IMR-90 (cell line): ENCODE measurements at regions not wholly inside any gene's neighbourhood (a gene's known extent, or its start where the extent isn't known, plus 50 kb on each side); places are given as distances from the start of the nearest gene placed in this dataset.

Source experiments
- ATAC-seq: fragments of 200-7000 bp; cut with Tn5 transposase; 2 replicates; pipeline ENCODE4 v1.9.1; 2020; ENCODE audit warnings: low read depth, mild to moderate bottlenecking, moderate library complexity
- BruUV-seq: library from RNA; stranded (reverse); fragments of 400-500 nt; replicated peaks from 2 replicates; lab custom pipeline; 2021; lab: Mats Ljungman, UMichigan
- CTCF ChIA-PET: fragments of 300-600 bp; formaldehyde crosslinking; extraction: SDS; loops from one replicate; lab custom pipeline; 2021; ENCODE audit warnings: antibody characterized with exemption; lab: Yijun Ruan, JAX
- POLR2A ChIA-PET: fragments of 300-600 bp; sonication (Branson Sonifier 250); formaldehyde crosslinking; loops from one replicate; lab custom pipeline; 2022; ENCODE audit warnings: antibody characterized with exemption; ENCODE audit not compliant: unreplicated experiment; lab: Charles Lee
- DNase-seq: peaks from one replicate; pipeline ENCODE4 v3.0.0; 2013
- H2AFZ ChIP-seq: replicated peaks from 2 replicates; pipeline ENCODE3; 2013; ENCODE audit warnings: low read length, mild to moderate bottlenecking; ENCODE audit not compliant: poor library complexity
- H2AK5ac ChIP-seq: 2 replicates; pipeline ENCODE4 v1.6.1; 2013; ENCODE audit warnings: low read depth, low read length, inconsistent platforms
- H2AK9ac ChIP-seq: replicated peaks from 2 replicates; pipeline ENCODE3; 2013; ENCODE audit warnings: mild to moderate bottlenecking, low read depth, low read length, moderate library complexity; ENCODE audit not compliant: poor library complexity
- H2BK120ac ChIP-seq: 2 replicates; pipeline ENCODE4 v1.6.1; 2013; ENCODE audit warnings: low read depth, low read length, inconsistent platforms
- H2BK15ac ChIP-seq: 3 replicates; pipeline ENCODE4 v1.6.1; 2013; ENCODE audit warnings: low read depth, low read length, inconsistent platforms
- H2BK20ac ChIP-seq: 2 replicates; pipeline ENCODE4 v1.6.1; 2013; ENCODE audit warnings: low read depth, mild to moderate bottlenecking, inconsistent platforms, low read length, moderate library complexity
- H2BK5ac ChIP-seq: 2 replicates; pipeline ENCODE4 v1.6.1; 2013; ENCODE audit warnings: mild to moderate bottlenecking, low read depth, low read length, inconsistent platforms; ENCODE audit not compliant: poor library complexity, severe bottlenecking
- H3K14ac ChIP-seq: replicated peaks from 2 replicates; pipeline ENCODE4 v1.6.1; 2013; ENCODE audit warnings: low read depth, low read length, inconsistent platforms
- H3K18ac ChIP-seq: 2 replicates; pipeline ENCODE4 v1.6.1; 2013; ENCODE audit warnings: low read depth, low read length, control low read depth
- H3K23ac ChIP-seq: 2 replicates; pipeline ENCODE4 v1.6.1; 2013; ENCODE audit warnings: low read depth, low read length, inconsistent platforms
- H3K27ac ChIP-seq: 2 replicates; pipeline ENCODE4 v1.5.1; 2013; ENCODE audit warnings: mild to moderate bottlenecking, control low read depth, low read length; ENCODE audit not compliant: insufficient read depth
- H3K27me3 ChIP-seq: 2 replicates; pipeline ENCODE4 v1.6.1; 2013; ENCODE audit warnings: low read length; ENCODE audit not compliant: control insufficient read depth, insufficient read depth
- H3K36me3 ChIP-seq: 2 replicates; pipeline ENCODE4 v1.6.1; 2013; ENCODE audit warnings: low read length, mixed read lengths; ENCODE audit not compliant: control insufficient read depth, insufficient read depth
- H3K4ac ChIP-seq: 2 replicates; pipeline ENCODE4 v1.6.1; 2013; ENCODE audit warnings: low read depth, low read length, inconsistent platforms
- H3K4me1 ChIP-seq: 2 replicates; pipeline ENCODE4 v1.6.1; 2013; ENCODE audit warnings: low read length, mixed read lengths; ENCODE audit not compliant: control insufficient read depth, insufficient read depth
- H3K4me2 ChIP-seq: 2 replicates; pipeline ENCODE4 v1.6.1; 2013; ENCODE audit warnings: low read depth, mild to moderate bottlenecking, control low read depth, low read length, moderate library complexity
- H3K4me3 ChIP-seq: 2 replicates; pipeline ENCODE4 v1.5.1; 2013; ENCODE audit warnings: low read depth, mild to moderate bottlenecking, control low read depth, low read length, moderate library complexity; ENCODE audit not compliant: insufficient read depth
- H3K56ac ChIP-seq: 2 replicates; pipeline ENCODE4 v1.6.1; 2013; ENCODE audit warnings: low read length, inconsistent platforms; ENCODE audit not compliant: insufficient read depth; ENCODE audit errors: extremely low read depth
- H3K79me1 ChIP-seq, 2 experiments: 2 replicates each; pipeline ENCODE4 v1.6.1; 2013; ENCODE audit warnings: low read length in 2 of 2, inconsistent platforms in 1 of 2, low read depth in 1 of 2
- H3K9ac ChIP-seq: 2 replicates; pipeline ENCODE4 v1.6.1; 2013; ENCODE audit warnings: low read depth, low read length, control low read depth
- H3K9me1 ChIP-seq: 2 replicates; pipeline ENCODE4 v1.6.1; 2013; ENCODE audit warnings: low read length, inconsistent platforms; ENCODE audit not compliant: insufficient read depth
- H3K9me3 ChIP-seq: 2 replicates; pipeline ENCODE4 v1.6.1; 2013; ENCODE audit warnings: low read length; ENCODE audit not compliant: control insufficient read depth, insufficient read depth
- H4K20me1 ChIP-seq: 2 replicates; pipeline ENCODE4 v1.6.1; 2013; ENCODE audit warnings: low read length, inconsistent platforms; ENCODE audit not compliant: insufficient read depth
- H4K5ac ChIP-seq: 2 replicates; pipeline ENCODE4 v1.6.1; 2013; ENCODE audit warnings: mild to moderate bottlenecking, low read depth, low read length, control low read depth
- H4K8ac ChIP-seq, 2 experiments: 2 replicates each; pipeline ENCODE4 v1.6.1; 2013; ENCODE audit warnings: low read depth in 2 of 2, low read length in 2 of 2, control low read depth in 1 of 2, inconsistent platforms in 1 of 2
- H4K91ac ChIP-seq: 2 replicates; pipeline ENCODE4 v1.6.1; 2013; ENCODE audit warnings: low read depth, low read length, inconsistent platforms; ENCODE audit not compliant: insufficient read depth
- NFE2L2 ChIP-seq: fragments of 150-350 bp; IDR thresholded peaks from 2 replicates; pipeline ENCODE4 v1.6.1; 2016; ENCODE audit warnings: low read depth, mild to moderate bottlenecking, low read length
- RCOR1 ChIP-seq: IDR thresholded peaks from 2 replicates; pipeline ENCODE4 v1.6.1; 2012; ENCODE audit warnings: mild to moderate bottlenecking, low read length, improper control_type of control experiment; ENCODE audit not compliant: insufficient replicate concordance
- WGBS, 2 experiments: methylation state at CpG; one replicate each; pipeline versions ENCODE4 v1.1.5 to v1.1.7; 2013; ENCODE audit warnings: missing lambda C conversion rate in 2 of 2; ENCODE audit not compliant: insufficient read length in 1 of 2; ENCODE audit errors: extremely low coverage in 2 of 2; 5-methylcytosine and 5-hydroxymethylcytosine counted together
- dilution Hi-C: fragments of 300-500 bp; cut with HindIII; formaldehyde crosslinking; loops from one replicate; pipeline ENCODE4 v1.14.3; 2018; ENCODE audit warnings: low sequenced_read_pairs; ENCODE audit not compliant: unreplicated experiment
- in situ Hi-C: fragments of 300-500 bp; cut with MboI; formaldehyde crosslinking; loops from 3 replicates; pipeline ENCODE4 v1.14.3; 2019; ENCODE audit warnings: low sequenced_read_pairs, inconsistent platforms, mixed read lengths
- intact Hi-C: fragments of 100-400 bp; cut with micrococcal nuclease; formaldehyde crosslinking; loops from 2 replicates; pipeline ENCODE4 v1.10.0; 2022

GRCh38 chr18:51498085-51498855, 300.8 kb upstream of the MEX3C start:
- Histone ChIP-seq H2BK15ac (no peak overlapping the region), H3K79me1 (no peaks in the 10 kb centered on the region), H3K18ac (no peak overlapping the region), H3K4me1 (no peaks in the 10 kb centered on the region), H3K14ac (no peak overlapping the region), H4K91ac (no peak overlapping the region), H3K36me3 (no peaks in the 10 kb centered on the region), H4K5ac (no peak overlapping the region), H2BK5ac (no peak overlapping the region), H2AFZ (no peak overlapping the region), H4K20me1 (no peaks in the 10 kb centered on the region), H2AK9ac (no peak overlapping the region), H3K9ac (no peak overlapping the region), H3K9me1 (no peaks in the 10 kb centered on the region), H4K8ac (no peak overlapping the region), H3K27ac (no peak overlapping the region), H3K4ac (no peak overlapping the region), H3K4me3 (no peak overlapping the region), H2BK120ac (no peak overlapping the region), H3K23ac (no peak overlapping the region), H2BK20ac (no peak overlapping the region), H3K4me2 (no peak overlapping the region), H3K56ac (no peak overlapping the region), H3K9me3 (peaks cover 11% of the 10 kb centered on the region), H3K27me3 (no peaks in the 10 kb centered on the region), H2AK5ac (no peak overlapping the region)
- WGBS, 2 experiments, result no CpG with 5 or more reads among the region's 4 CpGs
- TF ChIP-seq RCOR1 (no peak), NFE2L2 (no peak)
- POLR2A ChIA-PET, result no interaction called here
- in situ Hi-C loops (no loop called here), intact Hi-C loops (no loop called here), dilution Hi-C loops (no loop called here)
- CTCF ChIA-PET, result no interaction called here
- ATAC-seq (no peak), DNase-seq (no peak)
- BruUV-seq, result no TSS peak
